SK-N-MC (cell line): ENCODE measurements at regions not wholly inside any gene's neighbourhood (a gene's known extent, or its start where the extent isn't known, plus 50 kb on each side); places are given as distances from the start of the nearest gene placed in this dataset.

Experiments used
- EZH2 ChIP-seq: fragments of 200-600 bp; sonication (generic); IDR thresholded peaks from one replicate; pipeline ENCODE4 v1.6.1; 2017; ENCODE audit warnings: antibody characterized with exemption
- POLR2AphosphoS5 ChIP-seq: IDR thresholded peaks from 2 replicates; pipeline ENCODE4 v1.6.1; 2012; ENCODE audit warnings: mild to moderate bottlenecking, low read depth, low read length, borderline replicate concordance

- no peak for TF ChIP-seq EZH2
- TF ChIP-seq POLR2AphosphoS5 = no peak
These were observed 262.6 kb upstream of the TPM1 start for GRCh38 chr15:62779899-62780298.
